A549 (cell line): ENCODE measurements at regions not wholly inside any gene's neighbourhood (a gene's known extent, or its start where the extent isn't known, plus 50 kb on each side); places are given as distances from the start of the nearest gene placed in this dataset.

ENCODE experiments used
- HOXA7 ChIP-seq: fragments of 250-450 bp; sonication (Bioruptor Pico); IDR thresholded peaks from 2 replicates; pipeline ENCODE4 v1.5.0; 2020; ENCODE audit warnings: mild to moderate bottlenecking, moderate library complexity
- JUN ChIP-seq, 2 experiments: fragments of >200 bp; sonication (Bioruptor Twin); formaldehyde crosslinking; IDR thresholded peaks; 2 replicates in 1 of 2; 3 replicates in 1 of 2; pipeline ENCODE4 v1.6.1; 2016 to 2017
- MAX ChIP-seq: IDR thresholded peaks from 2 replicates; pipeline ENCODE4 v1.6.1; 2012
- MAZ ChIP-seq: fragments of 150-350 bp; IDR thresholded peaks from 2 replicates; pipeline ENCODE4 v1.6.1; 2014; ENCODE audit warnings: antibody characterized with exemption, low read depth, low read length, borderline replicate concordance
- PBX3 ChIP-seq: IDR thresholded peaks from 2 replicates; pipeline ENCODE4 v1.6.1; 2012
- PHF8 ChIP-seq: fragments of 200-600 bp; sonication (generic); IDR thresholded peaks from 2 replicates; pipeline ENCODE4 v1.6.1; 2016; ENCODE audit warnings: low read depth, mild to moderate bottlenecking, antibody characterized with exemption, moderate library complexity, borderline replicate concordance
- POLR2A ChIP-seq: IDR thresholded peaks from 2 replicates; pipeline ENCODE4 v1.6.1; 2012; ENCODE audit warnings: mild to moderate bottlenecking, low read length
- POLR2AphosphoS2 ChIP-seq: conservative IDR thresholded peaks from 2 replicates; pipeline ENCODE4 v1.6.1; 2012; ENCODE audit warnings: low read length, improper control_type of control experiment, inconsistent platforms
- RAD21 ChIP-seq, 2 experiments: fragments of >200 bp in 1 of 2; sonication (Bioruptor Twin) in 1 of 2; formaldehyde crosslinking in 1 of 2; IDR thresholded peaks in 1 of 2; conservative IDR thresholded peaks in 1 of 2; 2 replicates in 1 of 2; 3 replicates in 1 of 2; pipeline ENCODE4 v1.6.1; 2012 to 2018; ENCODE audit warnings: inconsistent platforms in 1 of 2
- SMC3 ChIP-seq: fragments of >200 bp; sonication (Bioruptor Twin); formaldehyde crosslinking; IDR thresholded peaks from 3 replicates; pipeline ENCODE4 v1.6.1; 2018; ENCODE audit warnings: inconsistent platforms
- USF2 ChIP-seq: fragments of 450-650 bp; IDR thresholded peaks from 2 replicates; pipeline ENCODE4 v1.6.1; 2014; ENCODE audit warnings: antibody characterized with exemption
- TF ChIP-seq, protein P1 (sequence below): fragments of >200 bp; sonication (Bioruptor Twin); formaldehyde crosslinking; IDR thresholded peaks from 3 replicates; pipeline ENCODE4 v1.5.1; 2016
- TF ChIP-seq, protein P2 (sequence below): fragments of 250-450 bp; sonication (Bioruptor Pico); IDR thresholded peaks from 2 replicates; pipeline ENCODE4 v1.5.0; 2020; ENCODE audit warnings: low read depth, mild to moderate bottlenecking, moderate library complexity

DNA sequence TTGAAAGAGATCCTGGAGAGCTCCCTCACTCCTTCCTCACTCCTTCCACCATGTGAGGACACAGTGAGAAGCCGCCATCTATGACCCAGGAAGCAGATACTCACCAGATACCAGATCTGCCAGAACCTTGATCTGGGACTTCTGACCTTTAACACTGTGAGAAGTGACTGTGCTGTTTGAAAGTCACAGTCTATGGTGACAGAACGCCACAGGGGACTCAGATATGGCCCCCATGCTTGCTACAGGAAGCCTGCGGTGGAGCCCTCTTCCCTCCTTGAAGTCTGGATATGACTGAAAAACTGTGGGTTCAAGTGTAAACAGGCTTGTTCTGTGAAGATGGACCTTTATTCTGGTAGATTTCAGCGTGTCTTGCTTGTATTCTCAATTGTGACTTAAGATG, 297.8 kb downstream of the KLF6 start:
- TF ChIP-seq, protein P1, sequence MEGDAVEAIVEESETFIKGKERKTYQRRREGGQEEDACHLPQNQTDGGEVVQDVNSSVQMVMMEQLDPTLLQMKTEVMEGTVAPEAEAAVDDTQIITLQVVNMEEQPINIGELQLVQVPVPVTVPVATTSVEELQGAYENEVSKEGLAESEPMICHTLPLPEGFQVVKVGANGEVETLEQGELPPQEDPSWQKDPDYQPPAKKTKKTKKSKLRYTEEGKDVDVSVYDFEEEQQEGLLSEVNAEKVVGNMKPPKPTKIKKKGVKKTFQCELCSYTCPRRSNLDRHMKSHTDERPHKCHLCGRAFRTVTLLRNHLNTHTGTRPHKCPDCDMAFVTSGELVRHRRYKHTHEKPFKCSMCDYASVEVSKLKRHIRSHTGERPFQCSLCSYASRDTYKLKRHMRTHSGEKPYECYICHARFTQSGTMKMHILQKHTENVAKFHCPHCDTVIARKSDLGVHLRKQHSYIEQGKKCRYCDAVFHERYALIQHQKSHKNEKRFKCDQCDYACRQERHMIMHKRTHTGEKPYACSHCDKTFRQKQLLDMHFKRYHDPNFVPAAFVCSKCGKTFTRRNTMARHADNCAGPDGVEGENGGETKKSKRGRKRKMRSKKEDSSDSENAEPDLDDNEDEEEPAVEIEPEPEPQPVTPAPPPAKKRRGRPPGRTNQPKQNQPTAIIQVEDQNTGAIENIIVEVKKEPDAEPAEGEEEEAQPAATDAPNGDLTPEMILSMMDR: no peak
- no peak for TF ChIP-seq SMC3
- TF ChIP-seq, protein P2, sequence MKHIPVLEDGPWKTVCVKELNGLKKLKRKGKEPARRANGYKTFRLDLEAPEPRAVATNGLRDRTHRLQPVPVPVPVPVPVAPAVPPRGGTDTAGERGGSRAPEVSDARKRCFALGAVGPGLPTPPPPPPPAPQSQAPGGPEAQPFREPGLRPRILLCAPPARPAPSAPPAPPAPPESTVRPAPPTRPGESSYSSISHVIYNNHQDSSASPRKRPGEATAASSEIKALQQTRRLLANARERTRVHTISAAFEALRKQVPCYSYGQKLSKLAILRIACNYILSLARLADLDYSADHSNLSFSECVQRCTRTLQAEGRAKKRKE (CRISPR knock-in tag): no peak
- TF ChIP-seq RAD21 (conservative IDR thresholded peaks at IDR 0.05 in 1 of 2, IDR thresholded peaks at IDR 0.05 in 1 of 2): no peak
- no peak for TF ChIP-seq MAZ
- TF ChIP-seq POLR2AphosphoS2: no peak
- no peak for TF ChIP-seq MAX
- no peak for TF ChIP-seq JUN (IDR thresholded peaks at IDR 0.05)
- no peak for TF ChIP-seq PBX3
- TF ChIP-seq POLR2A: no peak
- no peak for TF ChIP-seq HOXA7 (CRISPR knock-in tag)
- TF ChIP-seq PHF8: no peak
- no peak for TF ChIP-seq USF2
